HepG2 (cell line): ENCODE measurements at regions not wholly inside any gene's neighbourhood (a gene's known extent, or its start where the extent isn't known, plus 50 kb on each side); places are given as distances from the start of the nearest gene placed in this dataset.

ENCODE experiments used
- ATAC-seq: fragments of 200-7000 bp; cut with Tn5 transposase; 3 replicates; pipeline ENCODE4 v1.9.1; 2020; ENCODE audit warnings: mild to moderate bottlenecking, moderate library complexity
- BruUV-seq: library from RNA; stranded (reverse); fragments of 400-500 nt; replicated peaks from 2 replicates; lab custom pipeline; 2021; lab: Mats Ljungman, UMichigan
- CTCF ChIA-PET: fragments of 300-600 bp; formaldehyde crosslinking; extraction: SDS; loops from one replicate; lab custom pipeline; 2021; ENCODE audit warnings: low total read pairs, inconsistent platforms, low intra/inter-chr PET ratio; lab: Yijun Ruan, JAX
- POLR2A ChIA-PET: fragments of 350-600 bp; sonication (Branson Sonifier 250); formaldehyde crosslinking; loops from one replicate; lab custom pipeline; 2020; ENCODE audit warnings: antibody characterized with exemption, inconsistent platforms; lab: Yijun Ruan, JAX
- DNase-seq: peaks from one replicate; pipeline ENCODE4 v3.0.0-alpha.2; 2015; ENCODE audit warnings: low spot score
- FAIRE-seq: peaks from 3 replicates; lab custom pipeline; 2011; peaks lifted over from hg19 to GRCh38; lab: Jason Lieb, UNC
- H2AFZ ChIP-seq: one replicate; pipeline ENCODE4 v1.6.1; 2011; ENCODE audit warnings: low read length, inconsistent platforms
- H3K27ac ChIP-seq: fragments of 300-600 bp; 3 replicates; pipeline ENCODE4 v1.8.0; 2011; ENCODE audit warnings: mixed run types, mild to moderate bottlenecking, mixed read lengths, low read length, inconsistent platforms; ENCODE audit not compliant: insufficient read depth; ENCODE audit errors: extremely low read length
- H3K27me3 ChIP-seq, 2 experiments: fragments of 200-600 bp in 1 of 2; 2 replicates in 1 of 2; 3 replicates in 1 of 2; pipeline versions ENCODE4 v1.6.0 to v1.8.0; 2011; ENCODE audit warnings: low read length in 2 of 2, mild to moderate bottlenecking in 2 of 2, moderate library complexity in 2 of 2, inconsistent platforms in 1 of 2; ENCODE audit not compliant: insufficient read depth in 2 of 2, control insufficient read depth in 1 of 2
- H3K36me3 ChIP-seq, 2 experiments: fragments of 200-600 bp in 1 of 2; replicated peaks in 1 of 2; 2 replicates in 1 of 2; 3 replicates in 1 of 2; pipeline versions ENCODE4 v1.5.1 to v1.8.0; 2011; ENCODE audit warnings: low read length in 2 of 2, inconsistent platforms in 1 of 2; ENCODE audit not compliant: insufficient read depth in 2 of 2, control insufficient read depth in 1 of 2
- H3K4me1 ChIP-seq: 2 replicates; pipeline ENCODE4 v1.5.1; 2012; ENCODE audit warnings: low read length, inconsistent platforms; ENCODE audit not compliant: insufficient read depth
- H3K4me2 ChIP-seq: 2 replicates; pipeline ENCODE4 v1.6.0; 2011; ENCODE audit warnings: low read depth, low read length, inconsistent platforms
- H3K4me3 ChIP-seq, 3 experiments: fragments of 200-600 bp in 1 of 3; sonication (generic), shearing (Covaris generic) in 1 of 3; replicated peaks in 1 of 3; 2 replicates each; pipeline ENCODE4 v1.5.1; 2011 to 2016; ENCODE audit warnings: low read length in 3 of 3, inconsistent platforms in 2 of 3, low read depth in 2 of 3, mild to moderate bottlenecking in 2 of 3, control low read depth in 1 of 3, mixed read lengths in 1 of 3; ENCODE audit not compliant: insufficient read depth in 1 of 3
- H3K79me2 ChIP-seq: one replicate; pipeline ENCODE4 v1.6.1; 2011; ENCODE audit warnings: low read length, inconsistent platforms; ENCODE audit not compliant: insufficient read depth
- H3K9ac ChIP-seq: 2 replicates; pipeline ENCODE4 v1.6.0; 2011; ENCODE audit warnings: mild to moderate bottlenecking, low read depth, low read length, inconsistent platforms; ENCODE audit not compliant: insufficient read depth
- H3K9me3 ChIP-seq: 2 replicates; pipeline ENCODE4 v1.5.1; 2012; ENCODE audit warnings: mild to moderate bottlenecking, low read length
- H4K20me1 ChIP-seq: 2 replicates; pipeline ENCODE4 v1.6.0; 2011; ENCODE audit warnings: inconsistent platforms, mild to moderate bottlenecking, low read length, moderate library complexity; ENCODE audit not compliant: insufficient read depth
- IRF2 ChIP-seq: IDR thresholded peaks from 2 replicates; pipeline ENCODE4 v1.6.1; 2018; ENCODE audit warnings: missing genetic modification reagents, missing compliant biosample characterization
- JARID2 ChIP-seq: sonication (generic); formaldehyde crosslinking; IDR thresholded peaks from 2 replicates; pipeline ENCODE4 v1.8.1; 2023; ENCODE audit warnings: missing genetic modification reagents, inconsistent platforms; ENCODE audit not compliant: insufficient replicate concordance
- JUND ChIP-seq: sonication (generic); formaldehyde crosslinking; IDR thresholded peaks from 2 replicates; pipeline ENCODE4 v1.8.0; 2022; ENCODE audit warnings: mild to moderate bottlenecking, missing genetic modification reagents
- KAT7 ChIP-seq: IDR thresholded peaks from 2 replicates; pipeline ENCODE4 v1.6.1; 2018; ENCODE audit warnings: borderline replicate concordance, missing compliant biosample characterization
- KLF13 ChIP-seq: sonication (generic); formaldehyde crosslinking; IDR thresholded peaks from 2 replicates; pipeline ENCODE4 v1.4.0; 2020; ENCODE audit warnings: mild to moderate bottlenecking, missing genetic modification reagents
- MED1 ChIP-seq: sonication (generic); formaldehyde crosslinking; IDR thresholded peaks from 2 replicates; pipeline ENCODE4 v1.4.0; 2020; ENCODE audit warnings: missing genetic modification reagents
- ZFP1 ChIP-seq: IDR thresholded peaks from 2 replicates; pipeline ENCODE4 v1.6.1; 2016
- ZNF230 ChIP-seq: sonication (generic); formaldehyde crosslinking; IDR thresholded peaks from 2 replicates; pipeline ENCODE4 v1.4.0; 2020; ENCODE audit warnings: mild to moderate bottlenecking, missing genetic modification reagents
- ZNF547 ChIP-seq: sonication (generic); formaldehyde crosslinking; IDR thresholded peaks from 2 replicates; pipeline ENCODE4 v1.5.1; 2020; ENCODE audit warnings: mild to moderate bottlenecking, missing genetic modification reagents
- WGBS: methylation state at CpG from one replicate; pipeline ENCODE4 v1.1.6; 2017; ENCODE audit warnings: low lambda C conversion rate; 5-methylcytosine and 5-hydroxymethylcytosine counted together
- in situ Hi-C: cut with HindIII; loops from 2 replicates; pipeline ENCODE4 v1.10.0; 2017; ENCODE audit warnings: low pct_unique_long_range_greater_than_20kb; ENCODE audit not compliant: extremely low pct_ligation_motif_present
- intact Hi-C: fragments of 100-400 bp; cut with micrococcal nuclease; formaldehyde crosslinking; loops from one replicate; pipeline ENCODE4 v1.10.0; 2022; ENCODE audit not compliant: unreplicated experiment
- TF ChIP-seq, protein P1 (sequence below): sonication (generic); formaldehyde crosslinking; IDR thresholded peaks from 2 replicates; pipeline ENCODE4 v1.5.0; 2020; ENCODE audit warnings: missing genetic modification reagents
- TF ChIP-seq, protein P2 (sequence below): sonication (generic); formaldehyde crosslinking; IDR thresholded peaks from 2 replicates; pipeline ENCODE4 v1.8.0; 2022; ENCODE audit warnings: mild to moderate bottlenecking, missing genetic modification reagents, borderline replicate concordance

DNA sequence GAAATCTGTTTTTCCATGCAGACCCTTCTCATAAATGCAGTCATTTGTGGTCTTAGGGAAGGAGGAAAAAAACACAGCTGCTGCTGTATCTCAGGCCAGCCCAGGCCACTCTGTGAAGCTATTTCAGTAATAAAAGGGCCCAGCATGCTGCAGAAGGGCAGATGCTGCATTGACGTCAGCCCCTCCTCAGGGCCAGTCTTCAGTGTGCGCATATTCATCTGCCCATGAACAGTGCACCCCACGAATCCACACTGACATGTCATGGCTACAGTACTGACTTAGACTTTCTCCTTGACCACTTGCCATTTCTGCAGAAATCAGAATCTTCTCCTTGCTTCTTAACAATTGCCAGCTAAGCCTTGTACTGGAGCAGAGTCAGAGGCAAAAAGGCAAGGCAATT is 304.7 kb downstream of the GABRG2 start:
- DNase-seq: no peak
- CTCF ChIA-PET: no interaction called here
- 13% methylated on average over 3 of the region's 3 CpGs for WGBS
- no peak for TF ChIP-seq ZNF230 (CRISPR knock-in tag)
- TF ChIP-seq, protein P1, sequence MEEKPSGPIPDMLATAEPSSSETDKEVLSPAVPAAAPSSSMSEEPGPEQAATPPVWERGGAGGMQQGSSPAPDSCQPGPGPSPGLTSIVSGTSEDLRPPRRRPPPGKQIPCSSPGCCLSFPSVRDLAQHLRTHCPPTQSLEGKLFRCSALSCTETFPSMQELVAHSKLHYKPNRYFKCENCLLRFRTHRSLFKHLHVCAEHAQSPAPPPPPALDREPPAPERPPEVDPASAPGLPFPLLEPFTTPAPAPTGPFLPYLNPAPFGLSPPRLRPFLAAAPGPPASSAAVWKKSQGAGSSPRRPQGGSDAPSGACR (CRISPR knock-in tag): no peak
- no peak for TF ChIP-seq ZNF547
- TF ChIP-seq JARID2 (CRISPR knock-in tag): no peak
- TF ChIP-seq KLF13 (CRISPR knock-in tag): no peak
- TF ChIP-seq, protein P2, sequence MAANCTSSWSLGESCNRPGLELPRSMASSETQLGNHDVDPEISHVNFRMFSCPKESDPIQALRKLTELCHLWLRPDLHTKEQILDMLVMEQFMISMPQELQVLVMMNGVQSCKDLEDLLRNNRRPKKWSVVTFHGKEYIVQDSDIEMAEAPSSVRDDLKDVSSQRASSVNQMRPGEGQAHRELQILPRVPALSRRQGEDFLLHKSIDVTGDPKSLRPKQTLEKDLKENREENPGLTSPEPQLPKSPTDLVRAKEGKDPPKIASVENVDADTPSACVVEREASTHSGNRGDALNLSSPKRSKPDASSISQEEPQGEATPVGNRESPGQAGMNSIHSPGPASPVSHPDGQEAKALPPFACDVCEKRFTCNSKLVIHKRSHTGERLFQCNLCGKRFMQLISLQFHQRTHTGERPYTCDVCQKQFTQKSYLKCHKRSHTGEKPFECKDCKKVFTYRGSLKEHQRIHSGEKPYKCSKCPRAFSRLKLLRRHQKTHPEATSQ: no peak
- no peak for TF ChIP-seq KAT7
- no peak for TF ChIP-seq ZFP1 (CRISPR knock-in tag)
- no peak for TF ChIP-seq MED1
- TF ChIP-seq JUND: no peak
- TF ChIP-seq IRF2: no peak
- TF ChIP-seq, all 625 proteins: peak for 0
- no peak overlapping the region for H3K27ac ChIP-seq
- no peaks in the 10 kb centered on the region for H3K4me1 ChIP-seq
- no peak overlapping the region for H2AFZ ChIP-seq
- no peak overlapping the region for H3K9ac ChIP-seq
- no peak overlapping the region for H3K4me2 ChIP-seq
- H3K79me2 ChIP-seq: no peaks in the 10 kb centered on the region
- peaks cover 82% of the 10 kb centered on the region for H3K9me3 ChIP-seq
- FAIRE-seq: no peak
- H3K27me3 ChIP-seq: no peaks in the 10 kb centered on the region
- in situ Hi-C loops: no loop called here
- no peak for ATAC-seq
- POLR2A ChIA-PET: no interaction called here
- no TSS peak for BruUV-seq
- H3K4me3 ChIP-seq: no peak overlapping the region
- intact Hi-C loops: no loop called here
- H4K20me1 ChIP-seq: no peaks in the 10 kb centered on the region
- no peaks in the 10 kb centered on the region for H3K36me3 ChIP-seq
